ENCODE measurements at regions not wholly inside any gene's neighbourhood (a gene's known extent, or its start where the extent isn't known, plus 50 kb on each side); places are given as distances from the start of the nearest gene placed in this dataset.

DNA sequence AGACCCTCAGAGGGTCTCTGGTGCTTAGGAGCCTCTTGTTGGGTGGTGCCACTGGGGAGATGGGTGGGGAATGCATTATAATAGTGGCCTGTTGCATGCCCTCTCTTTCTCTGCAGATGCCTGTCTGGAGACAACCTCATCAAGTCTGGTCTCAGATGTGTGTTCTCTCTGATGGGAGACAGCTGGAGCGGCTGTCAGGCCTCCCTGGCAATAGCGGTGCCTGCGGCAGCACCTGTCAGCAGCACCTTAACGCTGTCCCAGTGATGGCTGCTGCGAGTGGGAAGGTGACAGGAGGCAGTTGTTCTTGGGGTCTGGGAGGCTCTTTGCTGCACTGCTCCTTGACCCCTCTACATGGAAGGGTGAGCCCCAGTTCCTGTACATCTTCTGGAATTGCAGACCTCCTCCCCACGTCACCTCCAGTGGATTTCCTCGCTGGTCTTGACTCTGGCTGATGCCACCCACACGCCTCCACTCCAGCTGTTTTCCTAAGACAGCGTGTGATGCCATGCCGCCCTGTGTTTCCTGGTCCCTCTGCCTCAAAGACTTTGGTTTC lies 63.3 kb upstream of the BLCAP start:
- Histone ChIP-seq H3K27me3 (peaks cover 50% of the 10 kb centered on the region), H3K36me3 (no peaks in the 10 kb centered on the region), H3K4me3 (ENCODE audit: low read depth in 1 of 2, low read length in 1 of 2) (no peak overlapping the region), H3K9me3 (no peaks in the 10 kb centered on the region), H3K4me1 (ENCODE audit: control insufficient read depth in 1 of 2, insufficient read depth in 1 of 2, low read depth in 1 of 2, low read length in 1 of 2) (no peaks in the 10 kb centered on the region), H3K27ac (no peak overlapping the region)
- no peak for TF ChIP-seq CTCF (IDR thresholded peaks at IDR 0.05)

GRCh38 chr20:37586078-37586477 lies 58.4 kb upstream of the BLCAP start:
- Histone ChIP-seq H3K4me3 (ENCODE audit: low read depth in 1 of 2, low read length in 1 of 2) (no peak overlapping the region), H3K36me3 (no peaks in the 10 kb centered on the region), H3K27ac (no peak overlapping the region), H3K9me3 (no peaks in the 10 kb centered on the region), H3K27me3 (peaks cover 37% of the 10 kb centered on the region), H3K4me1 (ENCODE audit: control insufficient read depth in 1 of 2, insufficient read depth in 1 of 2, low read depth in 1 of 2, low read length in 1 of 2) (no peaks in the 10 kb centered on the region)
- no peak for TF ChIP-seq CTCF (IDR thresholded peaks at IDR 0.05)

DNA sequence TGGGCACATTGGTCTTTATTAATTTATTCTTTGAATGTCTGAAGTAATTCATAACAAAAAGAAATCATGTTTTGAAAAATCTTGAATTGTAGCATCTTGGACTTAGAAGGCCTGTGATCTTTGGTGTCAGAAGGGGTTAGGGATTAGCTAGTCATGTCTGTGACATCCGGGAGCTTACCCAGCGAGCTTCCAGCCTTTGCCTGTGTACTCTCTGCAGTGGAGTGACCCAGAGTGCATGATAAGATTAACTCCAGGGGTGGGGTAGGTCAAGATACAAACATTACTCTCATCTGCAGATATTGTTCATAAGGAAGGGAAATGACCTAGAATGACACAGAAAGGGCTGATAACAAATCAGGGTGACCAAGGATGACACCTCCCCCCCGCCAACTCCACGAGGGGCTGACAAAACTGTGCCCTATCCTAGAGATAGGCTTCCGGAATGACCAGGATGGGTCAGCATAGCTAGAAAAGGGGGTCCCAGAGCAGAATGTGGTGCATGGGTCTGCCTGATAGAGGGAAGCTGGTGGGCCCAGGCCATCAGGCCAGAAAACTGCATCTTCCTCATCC lies 56.6 kb upstream of the BLCAP start:
- Histone ChIP-seq H3K27me3 (peaks cover 32% of the 10 kb centered on the region), H3K4me1 (ENCODE audit: control insufficient read depth in 1 of 2, insufficient read depth in 1 of 2, low read depth in 1 of 2, low read length in 1 of 2) (no peaks in the 10 kb centered on the region), H3K27ac (no peak overlapping the region), H3K9me3 (no peaks in the 10 kb centered on the region), H3K36me3 (no peaks in the 10 kb centered on the region), H3K4me3 (ENCODE audit: low read depth in 1 of 2, low read length in 1 of 2) (no peak overlapping the region)
- TF ChIP-seq CTCF (IDR thresholded peaks at IDR 0.05), result no peak

DNA sequence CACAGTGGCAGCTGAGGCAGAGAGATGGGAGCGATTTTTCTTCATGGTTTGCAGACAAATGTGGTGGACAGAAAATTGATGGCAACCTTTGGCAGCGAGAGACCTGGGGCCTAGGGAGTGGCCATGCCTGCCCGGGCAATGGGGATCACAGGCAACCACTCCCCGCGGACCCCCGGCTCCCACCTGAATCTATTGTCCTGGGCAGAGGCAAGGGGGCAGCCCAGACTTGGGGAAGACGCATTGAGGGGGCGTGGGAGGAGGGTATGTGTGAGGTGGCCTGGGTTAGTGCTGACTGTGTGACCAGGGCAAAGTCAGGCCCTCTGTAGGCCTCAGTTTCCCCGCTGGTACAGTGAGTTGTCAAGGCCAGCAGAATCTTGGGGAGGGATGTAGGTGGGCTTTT lies 53.6 kb upstream of the BLCAP start:
- TF ChIP-seq CTCF (IDR thresholded peaks at IDR 0.05), result no peak
- Histone ChIP-seq H3K9me3 (no peaks in the 10 kb centered on the region), H3K27me3 (peaks cover 44% of the 10 kb centered on the region), H3K27ac (no peak overlapping the region), H3K36me3 (no peaks in the 10 kb centered on the region), H3K4me1 (ENCODE audit: control insufficient read depth in 1 of 2, insufficient read depth in 1 of 2, low read depth in 1 of 2, low read length in 1 of 2) (no peaks in the 10 kb centered on the region), H3K4me3 (ENCODE audit: low read depth in 1 of 2, low read length in 1 of 2) (no peak overlapping the region)

DNA sequence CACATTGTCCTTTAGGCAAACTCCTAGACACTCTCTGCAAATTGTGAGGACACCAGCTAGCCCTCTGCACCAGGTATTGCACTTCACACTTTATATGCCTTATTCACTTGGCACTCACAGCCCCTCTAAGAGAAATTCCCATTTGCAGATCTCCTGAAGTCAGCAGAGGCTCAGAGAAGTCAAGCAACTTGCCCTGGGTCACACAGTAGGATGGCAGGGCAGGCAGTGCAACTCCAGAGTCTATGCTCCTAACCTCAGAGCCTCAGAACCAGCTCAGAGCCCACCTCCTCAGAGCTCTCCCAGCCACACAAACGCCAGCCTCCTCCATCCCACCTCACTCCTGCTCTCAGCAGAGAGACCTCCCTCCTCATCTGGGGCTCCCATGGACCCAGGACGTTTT lies 52.4 kb upstream of the BLCAP start:
- TF ChIP-seq CTCF (IDR thresholded peaks at IDR 0.05), result no peak
- Histone ChIP-seq H3K27ac (no peak overlapping the region), H3K4me1 (ENCODE audit: control insufficient read depth in 1 of 2, insufficient read depth in 1 of 2, low read depth in 1 of 2, low read length in 1 of 2) (no peaks in the 10 kb centered on the region), H3K9me3 (no peaks in the 10 kb centered on the region), H3K36me3 (no peaks in the 10 kb centered on the region), H3K27me3 (peaks cover 40% of the 10 kb centered on the region), H3K4me3 (ENCODE audit: low read depth in 1 of 2, low read length in 1 of 2) (no peak overlapping the region)
